Activated naive CD4-positive, alpha-beta T cell treated with anti-CD3 and anti-CD28 coated beads, Interleukin-2, amount 50 U/mL, for 72 hours (primary cell): ENCODE measurements at regions not wholly inside any gene's neighbourhood (a gene's known extent, or its start where the extent isn't known, plus 50 kb on each side); places are given as distances from the start of the nearest gene placed in this dataset.

ENCODE experiments used
- ATAC-seq, 2 donors: fragments of 150-1000 bp; cut with Tn5 transposase; 2 replicates each; pipeline ENCODE4 v1.10.0; 2021; ENCODE audit warnings: mild to moderate bottlenecking in 2 of 2, moderate library complexity in 2 of 2
- DNase-seq, 2 donors: peaks; one replicate each; pipeline ENCODE4 v3.0.0; 2021 to 2022; ENCODE audit warnings: low spot score in 2 of 2
- H3K27ac Mint-ChIP-seq, 2 donors: one replicate each; pipeline ENCODE4 v1.8.0; 2022; ENCODE audit warnings: mild to moderate bottlenecking in 2 of 2, mixed read lengths in 2 of 2
- H3K36me3 Mint-ChIP-seq, 2 donors: one replicate each; pipeline ENCODE4 v1.8.0; 2022; ENCODE audit warnings: mixed read lengths in 2 of 2
- H3K9me3 Mint-ChIP-seq, 2 donors: one replicate each; pipeline ENCODE4 v1.8.0; 2022; ENCODE audit warnings: mixed read lengths in 2 of 2

DNA sequence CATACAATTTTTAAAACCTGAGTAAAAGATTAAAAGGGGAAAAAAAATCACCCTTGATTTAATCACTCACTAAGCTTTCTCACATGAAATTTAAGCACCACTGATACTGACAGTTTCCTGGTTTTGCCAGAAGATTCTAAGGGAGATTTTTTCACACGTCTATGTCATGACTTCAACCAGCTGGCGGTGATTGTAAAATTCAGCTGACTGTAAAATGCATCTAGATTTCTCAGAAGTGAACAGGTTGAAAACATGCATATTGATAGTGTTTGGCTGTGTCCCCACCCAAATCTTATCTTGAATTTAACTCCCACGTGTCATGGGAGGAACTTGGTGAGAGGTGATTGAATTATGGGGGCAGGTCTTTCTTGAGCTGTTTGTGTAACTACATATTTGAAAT is 566.8 kb downstream of the PCDH18 start:
- Mint-ChIP-seq H3K36me3 (no peaks in the 10 kb centered on the region), H3K9me3 (peaks cover 3 to 10% of the 10 kb centered on the region in 2 donors), H3K27ac (no peak overlapping the region)
- DNase-seq (no peak), ATAC-seq (no peak)

DNA sequence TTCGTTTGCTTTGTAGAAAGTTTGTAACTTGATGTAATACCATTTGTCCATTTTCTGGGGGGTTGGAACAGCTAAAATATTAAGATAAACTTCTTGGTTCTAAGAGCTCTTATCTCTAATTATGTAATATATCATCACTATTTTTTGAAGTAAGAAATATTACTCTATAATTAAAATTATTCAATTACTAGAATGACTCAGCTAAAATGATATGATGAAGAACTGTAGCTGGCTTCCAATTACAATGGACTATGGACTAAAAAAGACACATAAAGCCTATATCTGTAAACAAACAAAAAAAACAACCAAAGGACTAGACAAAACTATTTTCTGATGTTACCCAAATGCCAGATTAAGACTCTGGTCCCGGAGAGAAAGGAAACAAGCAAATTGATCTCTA is 569.4 kb downstream of the PCDH18 start:
- H3K9me3 Mint-ChIP-seq, result peaks cover 0 to 7% of the 10 kb centered on the region in 2 donors
- H3K27ac Mint-ChIP-seq, result no peak overlapping the region
- H3K36me3 Mint-ChIP-seq, result no peaks in the 10 kb centered on the region
- ATAC-seq, result no peak
- DNase-seq, result no peak

DNA sequence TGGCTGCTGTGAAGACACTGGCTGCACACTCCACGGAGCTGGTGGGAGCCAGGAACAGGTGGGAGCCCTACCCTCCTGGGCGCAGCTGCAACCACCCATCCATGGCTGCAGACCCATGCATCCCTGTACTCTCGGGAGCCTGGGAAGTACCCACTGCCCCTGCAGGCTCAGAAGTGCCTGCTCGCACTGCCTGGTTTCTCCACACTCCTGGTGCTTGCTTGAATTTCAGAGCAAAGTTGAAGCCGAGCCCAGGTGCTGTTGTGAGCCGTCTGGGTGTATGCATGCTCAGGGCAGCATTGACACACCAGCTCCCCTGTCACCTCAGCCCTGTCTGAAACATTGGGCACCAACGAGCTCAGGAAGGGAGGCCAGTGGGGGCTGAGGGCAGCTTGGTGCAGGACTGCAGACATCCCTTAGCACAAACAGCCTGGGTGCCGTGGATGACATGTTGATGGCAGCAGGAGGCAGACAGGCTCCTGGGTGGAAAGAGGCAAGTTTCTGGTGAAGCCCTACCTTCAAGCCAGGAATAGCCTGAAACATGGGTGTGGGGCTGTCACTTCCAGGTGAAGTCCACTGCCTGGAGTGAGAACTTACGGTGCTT is 585.9 kb downstream of the PCDH18 start:
- DNase-seq (no peak), ATAC-seq (no peak)
- H3K9me3 Mint-ChIP-seq, result peaks cover 5 to 8% of the 10 kb centered on the region in 2 donors
- H3K36me3 Mint-ChIP-seq, result no peaks in the 10 kb centered on the region
- H3K27ac Mint-ChIP-seq, result no peak overlapping the region

DNA sequence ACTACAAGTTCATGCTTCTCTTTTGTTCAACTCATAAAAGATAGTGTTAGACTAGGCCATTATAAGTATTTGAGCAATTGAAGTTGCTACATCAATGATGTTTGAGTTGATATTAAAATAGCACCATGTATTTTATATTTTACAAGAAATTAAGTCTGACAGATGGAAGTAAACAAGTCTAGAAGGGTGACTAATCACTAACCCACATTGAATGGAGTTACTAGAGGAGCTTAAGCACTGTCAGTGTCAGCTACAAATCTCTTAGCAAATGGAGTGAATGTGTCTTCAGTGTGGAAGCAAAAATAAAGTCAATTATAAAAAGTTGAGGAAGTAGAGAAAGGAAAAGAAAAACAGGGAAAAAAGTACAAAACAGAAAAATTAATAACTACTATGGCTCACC is 592.5 kb downstream of the PCDH18 start:
- ATAC-seq, result no peak
- no peak overlapping the region for H3K27ac Mint-ChIP-seq
- no peak for DNase-seq
- H3K9me3 Mint-ChIP-seq, result peaks cover 3 to 4% of the 10 kb centered on the region in 2 donors
- no peaks in the 10 kb centered on the region for H3K36me3 Mint-ChIP-seq

DNA sequence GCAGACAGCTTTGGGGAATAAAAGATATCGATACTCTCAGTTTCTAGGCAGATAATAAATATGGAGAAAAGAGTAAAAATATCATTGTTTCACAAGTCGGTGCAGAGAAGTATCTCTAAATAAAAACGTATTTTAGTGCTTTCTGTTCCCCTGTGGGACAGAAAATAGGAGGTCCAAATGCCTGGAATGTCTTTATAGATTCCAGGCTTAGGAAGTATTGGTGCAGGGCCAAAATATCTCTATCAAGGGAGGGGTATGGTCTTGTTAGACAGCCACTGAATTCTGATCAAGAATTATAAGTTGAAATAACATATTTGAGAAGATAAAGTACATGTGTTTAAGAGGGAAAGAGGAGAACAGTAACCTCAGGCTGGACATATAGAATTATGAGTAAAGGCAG is 596.4 kb downstream of the PCDH18 start:
- H3K27ac Mint-ChIP-seq, result no peak overlapping the region
- ATAC-seq (no peak), DNase-seq (no peak)
- H3K9me3 Mint-ChIP-seq, result peaks cover 4 to 10% of the 10 kb centered on the region in 2 donors
- no peaks in the 10 kb centered on the region for H3K36me3 Mint-ChIP-seq

DNA sequence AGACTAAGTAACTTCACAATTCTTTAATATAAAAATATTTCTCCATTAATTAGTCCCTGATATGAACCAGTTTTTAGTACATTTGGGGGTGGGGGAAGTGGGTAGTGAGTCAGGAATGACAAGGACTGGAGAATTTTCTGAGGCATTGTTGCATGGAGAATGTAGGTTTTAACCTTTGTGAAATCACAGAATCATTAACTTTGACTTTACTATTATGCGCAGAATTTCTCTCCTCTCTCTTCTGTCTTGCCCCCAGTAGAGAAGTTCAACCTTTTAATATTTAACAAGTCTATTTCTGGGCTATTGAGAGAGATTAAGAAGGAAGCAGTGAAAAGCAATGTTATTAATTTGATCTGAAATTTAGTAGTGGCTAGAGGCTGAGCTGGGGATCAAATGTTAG is 597.0 kb downstream of the PCDH18 start:
- no peak for DNase-seq
- Mint-ChIP-seq H3K9me3 (peaks cover 4 to 10% of the 10 kb centered on the region in 2 donors), H3K27ac (no peak overlapping the region), H3K36me3 (no peaks in the 10 kb centered on the region)
- ATAC-seq, result no peak

DNA sequence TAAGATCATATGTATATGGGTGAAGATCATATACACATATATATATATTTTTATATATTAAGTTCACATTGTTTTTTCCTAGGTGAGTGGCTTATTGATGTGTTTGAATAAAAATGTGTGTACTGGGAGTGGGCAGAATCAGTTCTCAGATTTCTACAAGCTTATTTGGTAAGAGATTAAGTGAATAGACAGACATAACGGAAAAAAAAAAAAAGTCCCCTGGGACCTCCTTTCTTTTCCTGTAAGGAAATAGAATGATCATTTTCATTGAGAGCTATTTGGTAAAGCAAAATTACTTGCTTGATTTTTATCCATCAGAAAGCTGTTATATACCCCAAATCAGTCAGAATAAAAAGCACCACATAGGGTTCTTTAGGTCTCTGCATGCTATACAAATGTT is 597.7 kb downstream of the PCDH18 start:
- Mint-ChIP-seq H3K9me3 (peaks cover 10 to 14% of the 10 kb centered on the region in 2 donors), H3K36me3 (peaks cover 0 to 5% of the 10 kb centered on the region in 2 donors), H3K27ac (no peak overlapping the region)
- ATAC-seq (no peak), DNase-seq (no peak)

DNA sequence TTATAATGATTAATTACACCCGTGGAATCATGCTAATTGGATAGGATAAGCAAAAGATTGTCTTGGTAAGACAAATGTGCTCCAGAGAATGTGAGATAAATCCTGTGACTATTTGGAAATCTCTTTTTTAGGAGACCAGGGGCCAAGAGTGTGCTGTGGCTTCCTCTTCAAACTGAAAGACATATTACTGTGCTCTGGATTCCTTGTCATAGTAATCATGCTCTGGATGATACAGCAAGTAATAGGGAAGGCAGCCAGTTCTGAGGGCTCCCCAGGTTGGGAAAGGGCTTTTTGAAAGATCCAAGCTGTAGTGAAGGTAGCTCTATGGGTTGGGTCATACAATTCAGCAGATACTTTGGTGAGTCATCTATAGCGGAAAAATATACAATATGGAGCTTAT is 600.5 kb downstream of the PCDH18 start:
- peaks cover 15 to 22% of the 10 kb centered on the region in 2 donors for H3K9me3 Mint-ChIP-seq
- H3K27ac Mint-ChIP-seq, result no peak overlapping the region
- peaks cover 0 to 5% of the 10 kb centered on the region in 2 donors for H3K36me3 Mint-ChIP-seq
- no peak for DNase-seq
- no peak for ATAC-seq

DNA sequence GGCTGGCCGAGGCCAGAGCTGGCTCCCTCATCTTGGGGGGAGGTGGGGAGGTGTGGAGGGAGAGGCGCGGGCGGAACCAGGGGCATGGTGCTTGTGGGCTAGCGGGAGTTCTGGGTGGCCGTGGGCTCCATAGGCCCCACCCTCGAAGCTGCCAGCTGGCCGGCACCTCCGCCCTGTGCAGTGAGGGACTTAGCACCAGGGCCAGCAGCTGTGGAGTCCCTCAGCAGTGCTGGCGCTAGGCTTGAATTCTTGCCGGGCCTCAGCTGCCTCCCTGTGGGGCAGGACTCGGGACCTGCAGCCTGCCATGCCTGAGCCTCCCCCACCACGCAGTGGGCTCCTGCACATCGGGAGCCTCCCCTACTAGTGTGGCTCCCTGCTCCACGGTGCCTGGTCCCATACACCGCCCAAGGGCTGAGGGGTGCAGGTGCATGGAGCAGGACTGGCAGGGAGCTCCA is 603.3 kb downstream of the PCDH18 start:
- ATAC-seq (no peak), DNase-seq (no peak)
- peaks cover 17 to 24% of the 10 kb centered on the region in 2 donors for H3K9me3 Mint-ChIP-seq
- peaks cover 0 to 5% of the 10 kb centered on the region in 2 donors for H3K36me3 Mint-ChIP-seq
- no peak overlapping the region for H3K27ac Mint-ChIP-seq

DNA sequence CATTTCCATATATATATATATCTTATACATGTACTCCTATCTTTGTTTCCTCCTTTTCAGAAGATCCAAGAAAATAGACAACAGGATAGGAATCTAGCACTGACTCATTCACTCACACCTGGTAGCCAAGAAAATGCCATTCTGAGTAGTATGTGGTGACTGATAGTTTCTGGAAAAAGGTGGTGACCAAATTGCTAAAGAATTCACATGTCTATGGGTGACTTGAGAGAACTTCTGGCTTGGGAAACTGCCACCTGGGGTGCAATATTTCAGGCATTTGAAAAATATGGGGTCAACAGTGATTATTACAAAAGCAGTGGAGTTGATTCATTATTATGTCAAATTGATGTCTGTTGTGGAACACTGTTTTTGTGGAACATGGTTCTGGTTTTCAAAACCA is 605.1 kb downstream of the PCDH18 start:
- no peak overlapping the region for H3K27ac Mint-ChIP-seq
- DNase-seq (no peak), ATAC-seq (no peak)
- peaks cover 17 to 24% of the 10 kb centered on the region in 2 donors for H3K9me3 Mint-ChIP-seq
- peaks cover 0 to 5% of the 10 kb centered on the region in 2 donors for H3K36me3 Mint-ChIP-seq

DNA sequence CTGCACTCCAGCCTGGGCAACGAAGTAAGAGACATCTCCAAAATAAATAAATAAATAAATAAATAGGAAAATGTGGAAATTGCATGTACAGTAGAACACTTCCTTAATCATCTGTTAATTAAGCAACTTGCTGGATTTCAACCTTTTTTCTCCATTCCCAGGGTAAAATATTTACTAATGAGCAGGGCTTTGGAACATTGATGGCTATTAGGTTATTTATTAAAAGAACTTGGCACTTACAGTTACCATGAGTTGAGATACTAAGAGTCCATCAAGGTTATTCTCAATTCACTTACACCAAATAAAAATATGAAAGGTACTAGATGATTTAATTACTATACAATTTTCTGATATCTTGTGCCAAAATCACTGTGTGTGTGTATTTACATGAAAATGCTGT is 607.1 kb downstream of the PCDH18 start:
- Mint-ChIP-seq H3K36me3 (peaks cover 0 to 5% of the 10 kb centered on the region in 2 donors), H3K27ac (no peak overlapping the region), H3K9me3 (peaks cover 14 to 17% of the 10 kb centered on the region in 2 donors)
- no peak for DNase-seq
- no peak for ATAC-seq

DNA sequence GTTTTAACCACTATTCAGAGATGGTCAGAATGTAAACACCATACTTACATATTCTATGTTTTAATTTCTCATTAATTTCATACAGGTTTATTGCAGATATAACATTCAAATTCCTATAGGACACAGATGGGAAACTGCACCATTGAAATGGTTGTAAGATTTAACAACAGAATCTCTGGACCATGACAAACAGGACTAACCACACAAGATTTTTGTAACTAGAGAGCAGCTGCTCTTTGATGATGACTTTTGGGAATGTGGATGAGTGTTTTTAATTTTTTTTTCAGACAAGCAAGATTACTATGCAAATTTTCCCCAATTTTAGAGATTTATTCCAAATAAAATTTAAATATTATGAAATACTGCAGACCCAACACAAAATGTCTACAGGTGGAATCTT is 610.2 kb downstream of the PCDH18 start:
- peaks cover 4 to 5% of the 10 kb centered on the region in 2 donors for H3K9me3 Mint-ChIP-seq

DNA sequence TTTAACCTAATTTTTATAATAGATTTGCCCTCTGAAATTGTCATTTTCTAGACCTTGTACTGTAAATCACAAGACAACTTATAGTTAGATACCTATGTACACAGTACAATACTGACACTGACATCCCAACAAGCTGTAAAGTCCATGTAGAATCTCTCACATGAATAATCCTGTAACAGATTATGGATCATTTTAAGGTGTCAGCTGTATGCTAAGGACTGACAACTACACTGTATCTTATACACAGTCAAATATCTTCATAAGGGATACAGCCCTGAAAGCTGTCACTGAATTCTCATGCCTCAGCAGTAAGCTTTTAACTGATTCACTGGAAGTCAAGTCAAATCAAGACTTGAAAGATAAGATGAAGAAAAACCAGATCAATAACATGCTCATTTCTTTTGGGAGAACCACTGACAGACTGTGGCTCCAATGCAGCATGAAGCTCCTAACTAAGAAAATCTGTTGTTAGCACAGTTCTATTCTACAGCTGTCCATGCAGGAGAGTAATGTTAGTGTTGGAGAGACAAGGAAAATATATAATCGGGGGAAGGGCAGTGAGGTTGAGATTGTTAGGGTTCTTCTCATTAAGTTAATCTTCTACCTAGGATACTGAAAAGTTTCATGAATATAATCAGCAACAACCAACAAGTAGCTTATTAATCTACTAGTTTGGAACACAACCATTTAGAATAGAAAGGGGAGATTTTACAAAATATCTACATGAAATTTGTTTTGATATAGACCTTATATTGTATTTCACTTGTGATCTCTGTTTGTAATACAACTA is 612.0 kb downstream of the PCDH18 start:
- DNase-seq (no peak), ATAC-seq (no peak)
- Mint-ChIP-seq H3K36me3 (no peaks in the 10 kb centered on the region), H3K27ac (no peak overlapping the region), H3K9me3 (no peaks in the 10 kb centered on the region)

More for the DNA sequence above, 610.2 kb downstream of the PCDH18 start:
- no peak overlapping the region for H3K27ac Mint-ChIP-seq
- no peaks in the 10 kb centered on the region for H3K36me3 Mint-ChIP-seq
- ATAC-seq (no peak), DNase-seq (no peak)

DNA sequence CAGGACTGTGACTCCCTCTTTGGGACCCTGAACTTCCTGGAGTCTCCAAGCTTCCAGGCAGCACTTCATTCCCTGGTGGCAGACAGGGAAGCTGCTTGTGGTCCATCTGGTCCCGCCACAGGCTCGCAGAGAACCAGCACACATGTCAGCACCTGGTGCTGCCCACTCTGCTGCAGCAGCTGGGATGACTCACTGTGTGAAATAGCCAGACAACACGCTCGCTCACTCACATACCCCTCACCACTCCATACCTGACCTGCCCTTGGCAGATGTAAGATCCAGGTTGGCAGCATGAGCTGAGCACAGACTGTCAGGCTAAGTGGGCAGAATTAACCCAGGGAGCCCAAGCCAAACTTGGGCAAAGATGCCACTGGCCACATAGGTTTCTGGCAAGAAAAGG is 613.5 kb downstream of the PCDH18 start:
- Mint-ChIP-seq H3K27ac (no peak overlapping the region), H3K36me3 (no peaks in the 10 kb centered on the region), H3K9me3 (no peaks in the 10 kb centered on the region)
- ATAC-seq (no peak), DNase-seq (no peak)

DNA sequence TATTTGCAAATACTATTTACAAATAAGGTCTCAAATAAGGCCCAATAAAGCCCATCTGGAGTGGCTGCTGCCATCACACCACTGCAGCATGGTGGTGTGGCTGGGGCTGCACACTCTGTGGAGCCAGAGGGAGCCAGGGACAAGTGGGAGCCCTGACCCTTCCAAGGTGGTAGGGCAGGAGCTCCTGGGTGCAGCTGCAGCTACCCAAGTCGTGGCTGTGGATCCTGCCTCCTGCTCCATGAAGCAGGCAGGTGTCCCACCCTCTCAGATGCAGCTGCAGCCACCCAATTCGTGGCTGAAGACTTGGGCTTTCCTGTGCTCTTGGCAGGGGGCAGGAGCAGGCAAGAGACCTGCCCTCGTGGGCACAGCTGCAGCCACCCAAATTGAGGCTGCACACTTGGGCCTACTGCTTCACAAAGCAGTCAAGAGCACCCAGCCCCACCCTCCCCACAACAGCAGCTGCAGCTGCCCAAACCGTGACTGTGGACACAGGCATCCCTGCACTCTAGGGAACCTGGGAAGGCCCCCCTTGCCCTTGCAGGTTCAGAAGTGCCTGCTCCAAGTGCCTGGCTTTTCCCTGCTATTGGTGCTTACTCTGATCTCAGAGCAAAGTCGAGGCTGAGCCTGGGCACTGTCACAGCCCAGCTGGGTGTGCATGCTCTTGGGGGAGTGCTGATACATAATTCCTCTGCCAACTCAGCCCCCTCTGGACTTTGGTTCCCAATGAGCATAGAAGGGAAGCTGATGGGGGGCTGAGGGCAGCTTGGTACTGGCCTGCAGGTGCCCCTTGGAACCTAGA is 614.8 kb downstream of the PCDH18 start:
- DNase-seq, result no peak
- H3K27ac Mint-ChIP-seq, result no peak overlapping the region
- H3K36me3 Mint-ChIP-seq, result no peaks in the 10 kb centered on the region
- peaks cover 0 to 6% of the 10 kb centered on the region in 2 donors for H3K9me3 Mint-ChIP-seq
- no peak for ATAC-seq

DNA sequence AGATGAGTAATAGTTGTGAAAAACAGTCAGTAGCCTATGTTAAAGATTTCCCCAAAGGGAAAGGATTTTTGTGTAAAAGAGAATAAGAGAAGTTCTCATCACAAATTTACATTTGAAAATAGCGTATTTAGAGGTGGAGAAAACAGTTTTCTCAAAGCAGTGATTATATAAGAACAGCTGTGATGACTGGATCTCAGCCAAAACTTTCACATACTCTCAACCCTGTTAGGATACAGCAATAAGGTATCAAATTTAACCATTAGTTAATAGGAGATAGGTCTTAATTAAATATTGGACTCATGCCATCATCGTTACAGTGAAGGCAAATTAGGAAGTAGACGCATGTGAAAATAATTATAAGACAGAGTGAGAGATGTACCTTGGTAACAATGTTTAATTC is 622.7 kb downstream of the PCDH18 start:
- ATAC-seq (no peak), DNase-seq (no peak)
- Mint-ChIP-seq H3K36me3 (no peaks in the 10 kb centered on the region), H3K27ac (no peak overlapping the region), H3K9me3 (peaks cover 4 to 6% of the 10 kb centered on the region in 2 donors)

DNA sequence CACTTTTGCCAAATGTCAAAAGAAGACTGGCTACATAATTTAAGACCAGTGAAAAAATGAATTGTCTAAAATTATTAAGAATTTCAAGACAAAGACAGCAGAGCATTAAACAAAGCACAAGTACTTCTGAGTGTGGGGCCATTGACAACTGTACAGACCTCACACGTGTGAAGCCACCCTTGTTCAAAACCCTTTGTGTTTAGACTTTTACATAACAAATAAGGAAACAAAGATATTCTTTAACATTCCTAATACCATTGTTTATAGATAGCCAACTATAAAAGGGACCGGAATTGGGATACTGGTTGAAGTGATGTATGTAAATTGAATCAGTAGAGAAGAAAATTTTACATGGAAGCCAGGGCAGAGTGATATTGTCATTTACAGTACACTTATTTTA is 624.2 kb downstream of the PCDH18 start:
- Mint-ChIP-seq H3K27ac (no peak overlapping the region), H3K36me3 (no peaks in the 10 kb centered on the region), H3K9me3 (peaks cover 4 to 6% of the 10 kb centered on the region in 2 donors)
- no peak for ATAC-seq
- no peak for DNase-seq
